Esophagus squamous epithelium (tissue), 4 donors: ENCODE measurements at regions not wholly inside any gene's neighbourhood (a gene's known extent, or its start where the extent isn't known, plus 50 kb on each side); places are given as distances from the start of the nearest gene placed in this dataset.

Source experiments
- POLR2A ChIP-seq, 4 donors: fragments of 450-650 bp; IDR thresholded peaks; one replicate each; pipeline ENCODE4 v1.6.1; 2017; ENCODE audit warnings: antibody characterized with exemption in 4 of 4, mild to moderate bottlenecking in 4 of 4, moderate library complexity in 3 of 4
- TF ChIP-seq, protein P1 (sequence below), 6 experiments: fragments of 450-650 bp in 4 of 6; fragments of 200-600 bp in 2 of 6; sonication (generic) in 2 of 6; IDR thresholded peaks; one replicate each; pipeline ENCODE4 v1.5.1; 2016 to 2019; ENCODE audit warnings: antibody characterized with exemption in 6 of 6, mild to moderate bottlenecking in 4 of 6, moderate library complexity in 4 of 6

DNA sequence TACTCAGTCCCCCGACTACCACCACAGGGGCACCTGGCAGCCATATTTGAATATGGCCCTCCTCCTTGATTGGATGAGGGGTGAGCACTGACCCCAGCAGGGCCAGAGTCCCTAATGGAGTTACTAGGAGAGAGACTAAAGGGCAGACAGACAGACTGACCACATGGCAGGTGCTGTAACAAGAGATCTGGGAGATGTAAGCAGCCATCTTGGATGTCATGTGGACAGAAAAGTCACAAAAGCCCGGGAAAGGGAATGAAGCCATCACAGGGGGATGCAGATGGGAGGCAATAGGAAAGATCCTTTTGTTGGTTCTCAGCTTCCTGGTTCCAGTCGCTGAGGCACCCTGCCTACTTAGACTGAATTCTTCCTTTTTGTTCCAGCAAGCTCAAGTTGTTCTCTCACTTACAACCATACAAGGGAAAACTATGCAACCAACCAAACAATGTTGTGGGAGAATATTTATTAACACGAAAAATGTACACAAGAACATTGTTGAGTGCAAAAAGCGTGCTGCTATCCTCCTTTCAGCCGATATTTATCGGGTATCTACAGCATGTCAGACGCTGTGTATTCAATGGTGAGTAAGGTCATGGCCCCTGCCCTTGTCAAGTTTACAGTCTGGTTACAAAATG lies 511.6 kb upstream of the PROK2 start:
- TF ChIP-seq POLR2A (IDR thresholded peaks at IDR 0.05), result no peak
- TF ChIP-seq, protein P1, sequence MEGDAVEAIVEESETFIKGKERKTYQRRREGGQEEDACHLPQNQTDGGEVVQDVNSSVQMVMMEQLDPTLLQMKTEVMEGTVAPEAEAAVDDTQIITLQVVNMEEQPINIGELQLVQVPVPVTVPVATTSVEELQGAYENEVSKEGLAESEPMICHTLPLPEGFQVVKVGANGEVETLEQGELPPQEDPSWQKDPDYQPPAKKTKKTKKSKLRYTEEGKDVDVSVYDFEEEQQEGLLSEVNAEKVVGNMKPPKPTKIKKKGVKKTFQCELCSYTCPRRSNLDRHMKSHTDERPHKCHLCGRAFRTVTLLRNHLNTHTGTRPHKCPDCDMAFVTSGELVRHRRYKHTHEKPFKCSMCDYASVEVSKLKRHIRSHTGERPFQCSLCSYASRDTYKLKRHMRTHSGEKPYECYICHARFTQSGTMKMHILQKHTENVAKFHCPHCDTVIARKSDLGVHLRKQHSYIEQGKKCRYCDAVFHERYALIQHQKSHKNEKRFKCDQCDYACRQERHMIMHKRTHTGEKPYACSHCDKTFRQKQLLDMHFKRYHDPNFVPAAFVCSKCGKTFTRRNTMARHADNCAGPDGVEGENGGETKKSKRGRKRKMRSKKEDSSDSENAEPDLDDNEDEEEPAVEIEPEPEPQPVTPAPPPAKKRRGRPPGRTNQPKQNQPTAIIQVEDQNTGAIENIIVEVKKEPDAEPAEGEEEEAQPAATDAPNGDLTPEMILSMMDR (IDR thresholded peaks at IDR 0.05), result no peak
